ENCODE measurements at regions not wholly inside any gene's neighbourhood (a gene's known extent, or its start where the extent isn't known, plus 50 kb on each side); places are given as distances from the start of the nearest gene placed in this dataset.

DNA sequence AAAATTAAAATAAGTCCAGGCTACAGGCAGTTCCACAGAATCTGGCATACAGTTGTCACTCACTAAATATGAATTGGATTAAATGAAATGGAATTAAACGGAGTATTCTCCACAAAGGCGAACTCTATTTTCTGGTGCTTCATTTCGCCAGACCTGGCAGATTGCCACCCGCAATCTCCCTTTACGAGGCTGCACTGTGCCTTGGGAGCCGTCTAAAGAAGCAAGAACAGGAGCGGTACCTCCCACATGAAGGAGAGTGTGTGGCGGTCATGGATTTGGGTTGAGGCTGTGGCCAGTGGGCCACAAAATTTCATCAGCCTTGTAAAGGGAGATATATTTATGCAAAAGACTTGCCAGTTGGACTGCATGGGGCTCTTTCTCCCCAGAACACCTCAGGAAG lies 151.0 kb downstream of the OSR1 start:
- TF ChIP-seq, protein P1, sequence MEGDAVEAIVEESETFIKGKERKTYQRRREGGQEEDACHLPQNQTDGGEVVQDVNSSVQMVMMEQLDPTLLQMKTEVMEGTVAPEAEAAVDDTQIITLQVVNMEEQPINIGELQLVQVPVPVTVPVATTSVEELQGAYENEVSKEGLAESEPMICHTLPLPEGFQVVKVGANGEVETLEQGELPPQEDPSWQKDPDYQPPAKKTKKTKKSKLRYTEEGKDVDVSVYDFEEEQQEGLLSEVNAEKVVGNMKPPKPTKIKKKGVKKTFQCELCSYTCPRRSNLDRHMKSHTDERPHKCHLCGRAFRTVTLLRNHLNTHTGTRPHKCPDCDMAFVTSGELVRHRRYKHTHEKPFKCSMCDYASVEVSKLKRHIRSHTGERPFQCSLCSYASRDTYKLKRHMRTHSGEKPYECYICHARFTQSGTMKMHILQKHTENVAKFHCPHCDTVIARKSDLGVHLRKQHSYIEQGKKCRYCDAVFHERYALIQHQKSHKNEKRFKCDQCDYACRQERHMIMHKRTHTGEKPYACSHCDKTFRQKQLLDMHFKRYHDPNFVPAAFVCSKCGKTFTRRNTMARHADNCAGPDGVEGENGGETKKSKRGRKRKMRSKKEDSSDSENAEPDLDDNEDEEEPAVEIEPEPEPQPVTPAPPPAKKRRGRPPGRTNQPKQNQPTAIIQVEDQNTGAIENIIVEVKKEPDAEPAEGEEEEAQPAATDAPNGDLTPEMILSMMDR (IDR thresholded peaks at IDR 0.05) = no peak
- TF ChIP-seq POLR2A (IDR thresholded peaks at IDR 0.05) = no peak

Measured in heart left ventricle (tissue), 13 donors.